ENCODE measurements at regions not wholly inside any gene's neighbourhood (a gene's known extent, or its start where the extent isn't known, plus 50 kb on each side); places are given as distances from the start of the nearest gene placed in this dataset.

DNA sequence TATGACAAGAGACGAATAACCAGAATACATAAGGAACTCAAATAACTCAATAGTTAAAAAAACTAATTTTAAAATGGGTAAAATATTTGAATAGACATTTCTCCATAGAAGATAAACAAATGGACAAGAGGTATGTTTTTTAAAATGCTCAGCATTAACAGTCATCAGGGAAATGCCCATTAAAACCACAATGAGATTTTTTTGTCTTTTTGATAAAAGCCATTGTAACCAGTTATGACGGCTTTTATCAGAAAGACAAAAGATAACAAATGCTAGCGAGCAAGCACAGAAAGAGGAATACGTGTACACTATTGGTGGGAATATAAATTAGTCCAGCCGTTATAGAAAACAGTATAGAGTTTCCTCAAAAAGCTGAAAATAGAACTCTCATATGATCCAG is 388.2 kb upstream of the INTU start:
- TF ChIP-seq CTCF (IDR thresholded peaks at IDR 0.05; ENCODE audit: low read depth, low read length) (no peak), EZH2phosphoT487 (IDR thresholded peaks at IDR 0.05; ENCODE audit: low read depth) (no peak)
